ENCODE measurements at regions not wholly inside any gene's neighbourhood (a gene's known extent, or its start where the extent isn't known, plus 50 kb on each side); places are given as distances from the start of the nearest gene placed in this dataset.

GRCh38 chr3:127373441-127374085 is 85.7 kb upstream of the PRR20G start:
- TF ChIP-seq CTCF (IDR thresholded peaks at IDR 0.05; ENCODE audit: low read depth, low read length): no peak
- no peak for TF ChIP-seq MYC (IDR thresholded peaks at IDR 0.05; ENCODE audit: low read depth, low read length)
- no peak for TF ChIP-seq POLR2A (IDR thresholded peaks at IDR 0.05; ENCODE audit: extremely low read depth, insufficient read length)
- TF ChIP-seq MAX (IDR thresholded peaks at IDR 0.05; ENCODE audit: low read depth, low read length): no peak

Measured in NB4 (cell line).